HG03175 (cell line): ENCODE measurements at regions not wholly inside any gene's neighbourhood (a gene's known extent, or its start where the extent isn't known, plus 50 kb on each side); places are given as distances from the start of the nearest gene placed in this dataset.
"Not testable (repeated sequence)": the region's sequence is repeated elsewhere in the genome, so short reads cannot be mapped to it uniquely, and the experiment has no call there.

Experiments
- ATAC-seq: cut with Tn5 transposase; IDR thresholded peaks from one replicate; pipeline ENCODE4 v1.9.1; 2021; ENCODE audit warnings: mild to moderate bottlenecking, moderate library complexity; ENCODE audit not compliant: unreplicated experiment

DNA sequence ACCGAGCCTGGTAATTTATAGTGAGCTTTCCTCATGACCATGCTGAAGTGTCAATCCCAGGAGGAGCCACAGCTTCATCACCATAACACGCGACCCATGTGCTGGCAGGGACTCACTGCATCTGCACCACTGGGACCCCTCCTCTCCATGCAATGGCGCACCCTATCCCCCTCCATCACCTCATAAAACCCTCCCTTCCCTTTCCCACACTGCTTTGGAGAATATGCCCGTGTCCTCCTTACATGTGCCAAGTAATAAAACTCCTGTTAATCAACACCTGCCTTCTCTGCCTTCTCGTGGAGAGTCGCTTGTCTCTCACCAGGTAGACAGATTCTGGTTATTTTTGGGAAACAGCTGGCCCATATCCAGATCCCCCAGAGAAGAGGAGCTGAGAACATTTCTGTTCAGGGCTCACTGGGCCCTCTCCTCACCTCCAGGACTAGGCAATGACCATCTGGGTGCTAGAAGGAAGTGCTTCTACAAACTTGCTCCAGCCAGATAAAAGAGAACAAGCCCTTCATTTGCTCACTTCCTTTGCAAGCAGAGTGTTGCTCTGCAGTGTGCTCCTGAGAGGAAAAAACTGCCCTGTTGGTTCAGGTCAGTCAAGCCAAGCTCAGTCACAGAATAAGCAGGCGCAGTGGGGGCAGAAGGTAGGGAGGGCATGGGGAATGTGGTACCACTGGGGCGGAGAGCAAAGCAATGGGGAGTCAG lies 894.3 kb downstream of the UQCRFS1 start:
- no peak for ATAC-seq

DNA sequence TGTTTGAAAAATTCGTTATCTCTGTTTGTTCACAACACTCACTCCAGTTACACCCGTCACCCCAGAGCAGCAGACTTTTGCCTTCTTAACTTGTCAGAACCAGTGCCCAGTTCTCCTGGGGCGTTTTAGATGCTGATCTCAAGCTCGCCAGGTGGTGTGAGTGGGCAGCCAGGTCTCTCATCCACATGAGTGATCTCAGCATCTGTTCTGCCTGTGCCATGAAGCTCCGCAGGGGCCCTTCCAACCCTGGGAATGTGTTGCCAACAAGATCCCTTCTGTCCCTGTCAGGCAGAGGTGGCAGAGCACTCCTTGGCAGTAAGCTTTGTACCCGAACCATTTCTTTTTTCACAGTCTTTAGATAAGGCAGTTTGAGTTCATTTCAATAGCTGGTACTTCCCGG lies 896.5 kb downstream of the UQCRFS1 start:
- ATAC-seq: no peak

DNA sequence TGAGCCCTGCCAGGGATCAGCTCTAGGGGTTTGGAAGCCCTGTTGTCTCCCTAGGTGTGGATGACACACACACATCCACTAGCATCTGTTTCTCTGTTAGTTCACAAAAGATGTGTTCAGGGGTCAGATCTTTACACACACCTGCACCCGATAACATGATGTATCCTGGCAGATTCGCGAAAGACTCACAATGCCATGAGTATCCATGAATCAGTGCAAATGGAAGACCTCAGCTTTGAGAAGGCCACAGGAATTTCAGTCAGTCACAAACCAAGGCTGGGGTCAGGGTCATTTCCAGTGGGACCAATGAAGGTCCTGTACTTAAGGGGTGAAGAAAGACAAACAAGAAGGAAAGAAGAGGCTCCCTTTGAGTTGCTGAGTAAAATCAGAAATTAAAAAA lies 898.2 kb downstream of the UQCRFS1 start:
- ATAC-seq: no peak

DNA sequence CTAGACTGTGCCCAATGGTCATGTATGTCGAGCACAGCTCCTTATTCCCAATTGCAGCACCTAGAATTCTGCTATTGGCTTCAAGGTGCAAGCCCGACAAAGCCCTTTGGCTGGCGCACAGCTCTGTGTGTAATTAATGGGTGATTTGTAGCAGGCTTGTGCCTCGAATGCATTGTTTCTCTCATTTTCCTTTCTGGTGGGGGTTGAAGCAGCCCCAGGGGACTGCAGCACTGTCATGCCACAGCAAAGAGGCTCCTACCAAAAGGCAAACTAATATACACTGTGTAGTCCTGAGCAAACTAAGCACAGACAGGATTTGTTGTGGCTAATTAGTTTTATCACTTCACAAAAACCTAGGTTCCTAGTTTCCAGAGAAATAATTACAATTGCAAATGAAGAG lies 898.7 kb downstream of the UQCRFS1 start:
- ATAC-seq: no peak

DNA sequence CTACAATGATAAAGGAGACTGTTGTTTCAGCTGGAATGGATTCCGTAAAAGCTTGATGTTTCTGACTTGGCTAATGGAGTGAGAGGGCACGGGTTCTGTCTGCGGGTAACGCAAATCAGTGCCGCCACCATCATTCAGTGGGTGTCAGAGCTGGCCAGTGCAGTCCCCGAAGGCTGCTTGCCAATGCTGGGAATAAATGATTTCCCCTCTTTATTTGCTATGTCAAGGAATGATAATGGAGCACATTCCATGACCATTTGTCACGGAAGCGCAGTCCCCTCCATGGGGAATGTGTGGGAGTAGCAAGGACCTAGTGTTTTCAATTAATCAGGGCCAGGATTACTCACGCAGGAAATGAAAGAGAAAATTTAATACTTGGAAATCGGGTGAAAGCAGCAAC lies 899.3 kb downstream of the UQCRFS1 start:
- no peak for ATAC-seq

DNA sequence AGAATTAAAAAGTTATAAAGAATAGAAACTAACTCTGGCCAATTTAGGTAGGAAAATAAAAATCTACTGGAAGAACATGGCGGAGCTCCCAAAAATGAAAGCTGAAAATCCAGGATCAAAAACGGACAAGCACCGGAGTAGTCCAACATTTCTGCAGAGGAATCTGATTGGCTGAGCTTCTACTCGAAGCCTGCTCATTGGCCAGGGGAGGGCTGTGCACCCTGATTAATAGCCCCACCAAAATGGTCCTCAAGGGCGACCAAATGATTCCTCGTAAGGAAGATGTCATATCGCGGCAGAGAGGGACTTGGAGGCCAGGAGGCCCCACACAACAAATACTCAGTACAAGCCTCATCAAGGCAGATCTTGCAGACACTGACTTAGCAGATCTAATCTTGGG lies 900.7 kb downstream of the UQCRFS1 start:
- ATAC-seq: no peak

DNA sequence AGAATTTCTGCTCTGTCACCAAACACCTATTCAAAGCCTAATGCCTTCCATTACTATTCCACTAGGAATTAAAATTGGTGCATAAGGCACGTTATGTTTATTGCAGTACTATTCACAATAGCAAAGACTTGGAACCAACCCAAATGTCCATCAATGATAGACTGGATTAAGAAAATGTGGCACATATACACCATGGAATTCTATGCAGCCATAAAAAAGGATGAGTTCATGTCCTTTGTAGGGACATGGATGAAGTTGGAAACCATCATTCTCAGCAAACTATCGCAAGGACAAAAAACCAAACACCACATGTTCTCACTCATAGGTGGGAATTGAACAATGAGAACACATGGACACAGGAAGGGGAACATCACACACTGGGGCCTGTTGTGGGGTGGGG lies 902.1 kb downstream of the UQCRFS1 start:
- not testable (repeated sequence) for ATAC-seq

DNA sequence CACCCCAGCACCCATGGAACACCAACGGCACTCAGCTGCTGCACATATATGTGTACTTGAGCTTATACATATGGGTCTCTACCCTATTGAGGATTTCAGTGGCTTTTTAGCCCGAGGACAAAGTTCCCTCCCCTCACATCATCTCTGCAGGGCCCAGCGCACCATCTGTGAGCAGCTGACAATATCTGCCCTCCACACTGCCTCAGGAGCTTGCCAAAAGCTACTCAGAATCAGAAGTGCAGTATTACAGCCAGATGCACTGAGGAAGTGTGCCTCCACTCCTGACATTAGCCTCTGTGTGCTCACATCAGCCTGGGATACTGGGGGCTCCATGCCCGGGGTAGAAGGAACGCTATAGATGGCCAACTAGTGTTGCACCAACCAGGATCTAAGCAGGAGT lies 903.9 kb downstream of the UQCRFS1 start:
- no peak for ATAC-seq

DNA sequence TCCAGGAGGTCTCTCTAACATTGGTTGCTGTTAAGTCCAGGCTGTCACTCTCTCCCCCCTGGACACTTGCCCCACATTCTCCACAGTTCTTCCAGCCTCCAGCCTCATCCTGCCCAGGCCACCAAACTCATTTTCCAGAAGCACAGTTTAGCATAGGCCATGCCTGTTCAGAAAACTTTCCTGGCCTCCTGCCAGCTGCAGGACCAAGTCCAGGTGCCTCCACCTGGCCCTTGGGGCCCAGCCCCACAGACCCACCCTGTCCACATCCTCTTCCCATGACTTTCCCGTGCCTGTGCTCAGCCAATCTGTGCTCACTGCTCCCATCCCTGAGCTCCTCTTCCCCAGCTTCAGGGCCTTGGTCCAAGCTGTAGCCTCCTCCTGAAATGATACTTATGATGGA lies 905.0 kb downstream of the UQCRFS1 start:
- ATAC-seq: no peak

DNA sequence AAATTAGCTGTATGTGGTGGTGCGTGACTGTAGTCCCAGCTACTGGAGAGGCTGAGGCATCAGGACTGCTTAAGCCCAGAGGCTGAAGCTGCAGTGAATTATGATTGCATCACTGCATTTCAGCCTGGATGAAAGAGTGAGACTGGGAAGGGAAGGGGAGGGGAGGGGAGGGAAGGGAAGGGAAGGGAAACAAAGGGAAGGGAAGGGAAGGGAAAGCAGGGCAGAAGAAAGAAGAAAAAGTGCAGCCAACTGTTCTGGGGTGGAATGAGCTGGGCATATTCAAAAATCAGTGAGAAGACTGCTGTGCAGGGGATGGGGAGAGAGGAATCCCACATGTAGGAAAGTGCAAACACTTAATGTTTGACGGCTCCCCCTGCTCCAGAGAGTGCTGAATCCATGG lies 905.5 kb downstream of the UQCRFS1 start:
- no peak for ATAC-seq

DNA sequence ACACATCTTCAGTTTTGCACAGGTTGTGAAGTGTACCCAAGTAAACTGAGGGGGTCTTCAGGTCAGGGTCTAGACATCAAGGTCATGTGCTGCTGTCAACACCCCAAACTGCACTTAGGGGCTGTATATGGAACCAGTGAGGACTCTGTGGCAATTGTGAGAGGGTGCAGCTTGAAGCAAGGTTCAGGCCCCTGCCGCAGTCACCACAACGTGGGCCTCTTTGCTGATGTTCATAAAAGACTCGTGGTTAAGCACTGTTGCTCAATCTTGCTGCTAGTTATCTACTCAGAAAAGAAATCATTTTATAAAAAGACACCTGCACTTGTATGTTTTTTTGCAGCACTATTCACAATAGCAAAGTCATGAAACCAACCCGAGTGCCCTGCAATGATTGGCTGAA lies 907.4 kb downstream of the UQCRFS1 start:
- no peak for ATAC-seq

DNA sequence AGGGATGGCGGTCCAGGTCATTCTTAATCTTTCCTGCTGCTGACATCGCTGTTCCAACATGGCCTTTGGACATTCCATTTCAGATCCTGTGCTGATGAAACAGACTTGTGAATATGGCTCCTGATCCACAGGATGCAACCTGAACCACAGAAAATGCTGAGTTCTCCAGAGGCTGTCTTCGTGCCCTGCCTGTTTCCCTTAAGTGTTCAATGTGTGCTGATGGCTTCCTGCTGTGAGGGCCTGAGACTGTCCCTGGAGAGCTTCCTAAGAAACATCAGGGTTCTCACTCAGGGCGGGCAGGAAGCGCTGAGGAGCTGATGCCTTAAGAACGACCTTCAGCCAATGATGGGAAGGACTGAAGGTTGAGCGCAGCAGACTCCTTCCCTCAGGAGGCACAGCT lies 909.4 kb downstream of the UQCRFS1 start:
- ATAC-seq: no peak

DNA sequence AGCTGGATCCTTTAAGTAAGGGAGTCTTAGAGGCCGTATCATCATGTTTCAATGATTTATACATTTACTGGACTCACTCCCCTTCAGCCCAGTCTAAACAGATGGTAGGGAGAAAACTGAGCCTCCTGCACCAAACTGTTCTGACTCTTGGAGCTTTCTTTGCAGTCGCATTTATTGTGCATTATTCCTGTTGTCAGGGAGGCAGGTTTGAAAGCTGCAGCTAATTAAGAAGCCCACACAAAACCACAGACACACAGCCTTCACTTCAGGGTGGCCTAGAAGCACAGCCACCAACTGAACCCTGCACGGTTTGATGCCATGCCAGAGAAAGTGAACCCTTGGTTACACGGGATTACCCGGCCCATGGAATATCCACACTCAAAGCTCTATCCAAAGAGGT lies 911.0 kb downstream of the UQCRFS1 start:
- no peak for ATAC-seq

DNA sequence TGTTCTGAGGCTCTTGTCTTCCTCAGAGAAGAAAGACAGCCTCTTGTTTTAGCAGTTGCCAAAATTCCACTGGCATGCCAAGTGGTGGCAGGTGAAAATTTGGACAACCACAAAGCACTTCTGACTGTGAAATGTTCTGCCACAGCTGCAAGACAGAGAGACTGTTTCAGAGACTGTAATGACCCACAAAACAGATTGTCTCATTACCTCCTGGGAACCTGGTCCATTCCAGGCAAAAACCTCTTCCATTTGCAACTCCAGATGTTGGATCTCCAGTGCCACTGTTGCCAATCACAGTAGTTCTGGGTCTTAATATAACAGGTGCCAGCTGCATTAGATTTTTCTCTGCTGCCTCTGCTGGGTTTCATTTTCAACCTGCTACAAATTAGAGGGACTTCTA lies 911.5 kb downstream of the UQCRFS1 start:
- no peak for ATAC-seq

DNA sequence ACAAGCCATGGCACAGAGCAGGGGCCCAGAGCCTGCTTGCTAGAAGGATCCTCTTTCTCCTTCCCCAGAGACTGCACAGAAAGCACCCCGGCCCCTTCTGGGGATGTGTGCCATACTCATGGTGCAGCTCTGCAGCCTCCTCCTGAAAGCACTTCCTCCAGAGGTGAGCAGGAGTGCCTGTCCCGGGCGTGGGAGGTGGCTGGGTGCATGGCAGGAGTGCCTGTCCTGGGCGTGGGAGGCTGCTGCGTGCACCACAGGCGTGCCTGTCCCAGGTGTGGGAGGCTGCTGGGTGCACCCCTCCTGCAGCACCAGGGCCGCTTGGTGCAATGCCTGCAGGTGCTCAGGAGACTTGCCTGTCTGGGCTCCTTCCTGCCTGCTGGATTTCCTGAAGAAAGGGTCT lies 913.3 kb downstream of the UQCRFS1 start:
- ATAC-seq: no peak

DNA sequence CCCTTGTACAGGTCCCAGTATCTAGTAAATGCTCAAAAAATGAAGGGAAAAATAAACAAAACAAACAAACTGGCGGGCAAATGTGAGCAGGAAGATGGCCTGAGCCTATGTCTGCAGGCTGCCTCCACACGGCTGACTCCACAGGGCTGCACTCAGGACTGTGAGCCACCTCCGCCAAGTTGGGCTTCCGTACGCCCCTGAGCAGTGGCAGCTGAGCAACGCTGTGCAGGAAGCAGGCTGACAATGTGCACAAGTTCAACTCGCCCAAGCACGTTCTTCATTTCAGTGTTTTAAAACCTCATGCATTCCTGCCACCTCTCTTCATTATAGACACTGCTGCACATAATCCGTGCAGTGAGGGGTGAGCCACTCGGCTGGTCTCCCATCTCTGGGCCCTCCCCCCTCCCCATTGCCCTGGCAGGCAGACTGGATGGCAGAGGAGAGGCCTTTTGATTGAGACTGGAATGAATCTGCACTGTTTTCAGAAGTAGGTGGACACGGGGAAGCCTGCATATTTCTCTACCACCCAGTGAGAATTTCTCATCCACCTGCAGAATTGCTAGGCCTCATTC lies 915.3 kb downstream of the UQCRFS1 start:
- ATAC-seq: no peak

DNA sequence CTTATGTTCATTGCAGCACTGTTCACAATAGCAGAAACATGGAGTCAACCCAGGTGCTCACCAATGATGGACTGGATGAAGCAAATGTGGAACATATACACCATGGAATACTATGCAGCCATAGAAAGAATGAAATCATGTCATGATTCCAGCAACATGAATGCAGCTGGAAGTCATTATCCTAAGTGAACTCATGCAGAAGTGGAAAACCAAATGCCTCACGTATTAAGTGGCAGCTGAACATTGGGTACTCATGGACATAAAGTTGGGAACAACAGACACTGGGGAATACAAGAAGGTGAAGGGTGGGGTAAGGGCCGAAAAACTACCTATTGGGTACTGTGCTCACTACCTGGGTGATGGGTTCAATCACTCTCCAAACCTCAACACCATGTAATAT lies 915.9 kb downstream of the UQCRFS1 start:
- ATAC-seq: no peak

DNA sequence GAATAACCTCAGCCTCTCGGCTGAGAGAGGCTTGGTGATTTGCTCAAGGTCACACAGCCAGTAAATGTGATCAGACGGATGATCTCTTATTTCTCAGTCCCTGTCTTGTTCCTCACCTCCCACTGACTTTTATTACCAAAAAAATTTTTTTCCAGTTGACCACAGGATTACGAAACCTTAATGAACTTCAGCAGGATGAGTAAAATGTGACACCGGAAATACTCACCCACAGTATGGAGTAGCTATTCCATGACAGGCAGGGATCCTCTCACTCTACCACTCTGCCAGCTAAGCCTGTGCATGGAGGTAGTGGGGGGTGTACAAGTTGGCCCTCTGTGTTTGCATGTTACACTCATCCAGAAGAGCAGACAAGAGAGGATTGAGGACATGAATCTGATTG lies 916.4 kb downstream of the UQCRFS1 start:
- no peak for ATAC-seq

DNA sequence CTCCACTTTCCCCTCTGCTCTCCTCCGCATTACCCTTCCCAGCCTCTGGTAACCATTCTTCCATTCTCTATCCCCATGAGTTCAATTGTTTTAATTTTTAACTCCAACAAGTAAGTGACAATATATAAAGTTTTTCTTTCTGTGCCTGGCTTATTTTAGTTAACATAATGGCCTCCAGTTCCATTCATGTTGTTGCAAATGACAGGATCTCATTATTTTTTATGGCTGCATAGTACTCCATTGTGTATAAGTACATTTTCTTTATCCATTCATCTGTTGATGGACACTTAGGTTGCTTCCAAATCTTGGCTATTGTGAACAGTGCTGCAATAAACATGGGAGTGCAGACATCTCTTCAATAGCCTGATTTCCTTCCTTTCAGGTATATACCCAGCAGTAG lies 918.0 kb downstream of the UQCRFS1 start:
- ATAC-seq: not testable (repeated sequence)

DNA sequence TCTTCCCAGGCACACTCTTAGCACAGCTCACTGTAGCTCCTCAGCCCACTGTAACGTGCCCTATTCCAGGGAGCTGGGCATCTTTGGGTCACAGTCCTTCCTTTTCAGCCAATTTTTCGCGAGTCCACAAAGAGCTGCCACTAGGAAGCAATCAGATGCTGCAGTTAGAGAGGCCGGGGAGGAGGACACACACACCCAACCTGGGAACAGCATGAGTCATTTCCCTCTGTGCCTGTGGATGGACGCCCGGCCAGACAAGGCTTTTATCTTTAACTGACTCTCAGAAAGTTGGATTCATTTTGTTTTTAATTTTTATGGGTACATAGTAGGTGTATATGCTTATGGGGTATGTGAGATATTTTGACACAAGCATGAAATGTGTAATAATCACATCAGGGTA lies 918.6 kb downstream of the UQCRFS1 start:
- no peak for ATAC-seq

DNA sequence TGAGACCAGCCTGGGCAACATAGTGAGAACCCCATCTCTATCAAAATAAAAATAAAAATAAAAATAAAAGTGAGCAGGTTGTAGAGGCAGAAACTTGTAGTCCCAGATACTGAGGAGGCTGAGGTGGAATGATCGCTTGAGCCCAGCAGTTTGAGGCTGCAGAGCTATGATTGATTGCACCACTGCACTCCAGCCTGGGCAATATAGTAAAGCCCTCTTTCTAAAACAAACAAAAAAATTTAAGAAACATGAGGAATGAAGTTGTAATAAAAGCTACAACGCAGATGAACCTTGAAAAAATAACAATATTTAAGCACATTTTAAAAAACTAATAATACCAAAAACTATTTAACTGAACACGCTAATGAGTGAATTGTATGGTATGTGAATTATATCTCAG lies 919.3 kb downstream of the UQCRFS1 start:
- no peak for ATAC-seq

DNA sequence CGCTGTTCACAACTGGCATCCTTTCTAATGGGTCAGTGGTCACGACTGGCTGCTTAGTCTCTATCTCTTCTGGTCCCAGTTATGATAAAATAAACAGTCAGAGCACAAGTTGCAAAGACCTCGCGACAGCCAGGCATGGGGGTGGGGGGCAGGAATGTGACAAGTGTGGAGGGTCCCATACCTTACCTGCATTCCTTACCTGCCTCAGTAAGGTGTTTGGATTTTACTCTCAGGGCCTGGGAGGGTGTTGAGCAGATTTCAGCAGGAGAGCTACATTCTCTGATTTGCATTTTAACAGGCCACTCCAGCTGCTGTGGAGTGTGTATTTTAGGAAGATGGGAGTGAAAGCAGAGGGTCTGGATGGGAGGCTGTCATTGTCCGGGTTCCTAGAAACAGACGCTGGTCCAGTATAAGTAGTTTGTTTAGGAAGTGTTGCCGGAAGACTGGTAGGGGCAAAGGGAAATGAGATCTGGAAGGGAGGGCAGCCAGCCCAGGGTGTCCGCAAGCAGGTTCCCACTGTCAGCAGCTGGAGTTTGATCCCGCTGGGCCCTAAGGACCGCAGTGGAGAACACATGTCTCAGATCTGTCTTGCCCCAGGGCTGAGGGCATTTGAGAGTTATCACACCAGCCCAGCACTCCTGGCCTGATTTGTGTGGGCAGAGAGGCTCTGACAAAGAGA lies 920.0 kb downstream of the UQCRFS1 start:
- no peak for ATAC-seq

DNA sequence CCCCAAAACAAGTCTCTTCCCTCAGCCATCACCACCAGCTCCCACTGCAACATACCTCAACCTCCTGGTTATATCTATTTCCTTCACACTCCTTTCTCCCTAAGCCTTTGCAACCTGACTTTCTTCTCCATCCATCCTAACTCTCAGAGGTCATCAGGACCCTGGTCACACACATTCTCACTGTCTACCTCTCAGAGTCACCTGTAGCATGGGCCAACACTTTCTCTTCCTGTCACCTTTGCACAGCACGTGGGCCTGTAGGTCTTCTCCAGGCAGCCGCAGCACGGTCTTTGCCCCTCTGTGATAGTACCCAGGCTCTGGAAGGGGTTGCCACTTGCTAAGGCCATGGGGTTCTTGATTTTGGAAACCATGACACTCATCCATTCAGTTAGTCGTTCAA lies 921.1 kb downstream of the UQCRFS1 start:
- no peak for ATAC-seq
